MCF 10A (cell line): ENCODE measurements at regions not wholly inside any gene's neighbourhood (a gene's known extent, or its start where the extent isn't known, plus 50 kb on each side); places are given as distances from the start of the nearest gene placed in this dataset.
A peak's percentile ranks its signal among the peaks of the same experiment; 100 is the strongest.
"Not testable (repeated sequence)": the region's sequence is repeated elsewhere in the genome, so short reads cannot be mapped to it uniquely, and the experiment has no call there.

Source experiments
- BruUV-seq: library from RNA; stranded (reverse); fragments of 400-500 nt; replicated peaks from 2 replicates; lab custom pipeline; 2021; lab: Mats Ljungman, UMichigan
- CTCF ChIA-PET: fragments of 300-600 bp; sonication (Branson Sonifier 250); formaldehyde crosslinking; extraction: SDS; loops from one replicate; lab custom pipeline; 2021; ENCODE audit warnings: antibody characterized with exemption, inconsistent platforms; lab: Yijun Ruan, JAX
- POLR2A ChIA-PET: fragments of 300-600, 350-650 bp; sonication (Branson Sonifier 250); formaldehyde crosslinking; extraction: SDS; loops from one replicate; lab custom pipeline; 2020; ENCODE audit warnings: antibody characterized with exemption, inconsistent platforms; lab: Yijun Ruan, JAX
- DNase-seq: peaks from one replicate; pipeline ENCODE4 v3.0.0-alpha.2; 2018; ENCODE audit not compliant: unreplicated experiment
- H3K27ac Mint-ChIP-seq: one replicate; pipeline ENCODE4 v1.8.0; 2022; ENCODE audit warnings: mild to moderate bottlenecking, low read depth, mixed read lengths; ENCODE audit not compliant: unreplicated experiment
- H3K27me3 Mint-ChIP-seq: one replicate; pipeline ENCODE4 v1.8.0; 2022; ENCODE audit warnings: mixed read lengths; ENCODE audit not compliant: insufficient read depth, unreplicated experiment
- H3K36me3 Mint-ChIP-seq: one replicate; pipeline ENCODE4 v1.8.0; 2022; ENCODE audit warnings: mild to moderate bottlenecking, moderate library complexity, mixed read lengths; ENCODE audit not compliant: insufficient read depth, unreplicated experiment
- H3K4me1 Mint-ChIP-seq: one replicate; pipeline ENCODE4 v1.8.0; 2022; ENCODE audit warnings: mixed read lengths; ENCODE audit not compliant: insufficient read depth, unreplicated experiment
- H3K4me3 Mint-ChIP-seq: one replicate; pipeline ENCODE4 v1.8.0; 2022; ENCODE audit warnings: mild to moderate bottlenecking, moderate library complexity, mixed read lengths; ENCODE audit not compliant: unreplicated experiment
- H3K9me3 Mint-ChIP-seq: one replicate; pipeline ENCODE4 v1.8.0; 2022; ENCODE audit warnings: mixed read lengths; ENCODE audit not compliant: unreplicated experiment
- CTCF ChIP-seq: fragments of 200-600 bp; IDR thresholded peaks from one replicate; pipeline ENCODE4 v1.8.0; 2022; ENCODE audit warnings: antibody characterized with exemption, mild to moderate bottlenecking; ENCODE audit not compliant: unreplicated experiment
- intact Hi-C: fragments of 100-400 bp; cut with micrococcal nuclease; formaldehyde crosslinking; loops from 2 replicates; pipeline ENCODE4 v1.14.1; 2022

GRCh38 chr11:122593473-122594420, 61.8 kb upstream of the UBASH3B start:
- POLR2A ChIA-PET = no interaction called here
- no peaks in the 10 kb centered on the region for H3K36me3 Mint-ChIP-seq
- no peak for TF ChIP-seq CTCF
- H3K4me1 Mint-ChIP-seq = peaks cover 1% of the 10 kb centered on the region
- H3K27ac Mint-ChIP-seq = no peak overlapping the region
- H3K9me3 Mint-ChIP-seq = no peaks in the 10 kb centered on the region
- no TSS peak for BruUV-seq
- DNase-seq = no peak
- CTCF ChIA-PET = interaction anchor here (1.2 kb wide), 1 partner anchor 13 kb away, joined by 4 read pairs; no protein-coding TSS in a partner anchor
- H3K4me3 Mint-ChIP-seq = no peak overlapping the region
- peaks cover 38% of the 10 kb centered on the region for H3K27me3 Mint-ChIP-seq
- intact Hi-C loops = no loop called here

- no peaks in the 10 kb centered on the region for H3K9me3 Mint-ChIP-seq
- peaks cover 38% of the 10 kb centered on the region for H3K27me3 Mint-ChIP-seq
- H3K4me1 Mint-ChIP-seq = no peaks in the 10 kb centered on the region
- DNase-seq = no peak
- H3K36me3 Mint-ChIP-seq = peaks cover 4% of the 10 kb centered on the region
- BruUV-seq = no TSS peak
- intact Hi-C loops = no loop called here
- no peak overlapping the region for H3K4me3 Mint-ChIP-seq
- no peak for TF ChIP-seq CTCF
- H3K27ac Mint-ChIP-seq = no peak overlapping the region
- ChIA-PET CTCF (no interaction called here), POLR2A (no interaction called here)
Observed at GRCh38 chr11:122592641-122593040, 62.9 kb upstream of the UBASH3B start.

GRCh38 chr11:122584670-122585069, 70.9 kb upstream of the UBASH3B start:
- Mint-ChIP-seq H3K36me3 (peaks cover 6% of the 10 kb centered on the region), H3K4me3 (no peak overlapping the region), H3K27ac (no peak overlapping the region), H3K9me3 (no peaks in the 10 kb centered on the region), H3K4me1 (peaks cover 15% of the 10 kb centered on the region), H3K27me3 (peaks cover 5% of the 10 kb centered on the region)
- intact Hi-C loops = loop anchor here (5.0 kb wide), 2 partner anchors 218 to 438 kb away; no protein-coding TSS in a partner anchor
- POLR2A ChIA-PET = no interaction called here
- no peak for DNase-seq
- TF ChIP-seq CTCF = no peak
- CTCF ChIA-PET = interaction anchor here (0.8 to 7.9 kb wide), 3 partner anchors 12 to 268 kb away, joined by 3 to 47 read pairs (median 3); no protein-coding TSS in a partner anchor
- BruUV-seq = no TSS peak

GRCh38 chr11:122580071-122580470, 75.5 kb upstream of the UBASH3B start:
- H3K4me1 Mint-ChIP-seq = peaks cover 15% of the 10 kb centered on the region
- DNase-seq = peak; percentile 70
- POLR2A ChIA-PET = interaction anchor here (1.4 to 2.1 kb wide), 2 partner anchors 201 to 273 kb away, joined by 7 to 14 read pairs; no protein-coding TSS in a partner anchor
- not testable (repeated sequence) for H3K9me3 Mint-ChIP-seq, H3K27me3 Mint-ChIP-seq, BruUV-seq, H3K36me3 Mint-ChIP-seq
- CTCF ChIA-PET = interaction anchor here (0.6 to 7.9 kb wide), 18 partner anchors 12 to 447 kb away, joined by 3 to 75 read pairs (median 4); no protein-coding TSS in a partner anchor
- intact Hi-C loops = loop anchor here (1.0 to 5.0 kb wide), 5 partner anchors 53 to 442 kb away; no protein-coding TSS in a partner anchor
- H3K27ac Mint-ChIP-seq = peak overlapping the region; percentile 93
- peak overlapping the region; percentile 79 for H3K4me3 Mint-ChIP-seq
